ENCODE measurements at regions not wholly inside any gene's neighbourhood (a gene's known extent, or its start where the extent isn't known, plus 50 kb on each side); places are given as distances from the start of the nearest gene placed in this dataset.
A peak's percentile ranks its signal among the peaks of the same experiment; 100 is the strongest.

- peaks cover 19% of the 10 kb centered on the region for H3K4me1 Mint-ChIP-seq (ENCODE audit: low read depth)
- no peak overlapping the region for H3K4me3 Mint-ChIP-seq
- no peaks in the 10 kb centered on the region for H3K36me3 Mint-ChIP-seq (ENCODE audit: low read depth)
- H3K27me3 Mint-ChIP-seq, result peaks cover 28% of the 10 kb centered on the region
- no peaks in the 10 kb centered on the region for H3K9me3 Mint-ChIP-seq
- no peak overlapping the region for H3K27ac Mint-ChIP-seq
- DNase-seq, result no peak
These were observed 112.3 kb downstream of the BDH1 start for GRCh38 chr3:197443506-197443905.

DNA sequence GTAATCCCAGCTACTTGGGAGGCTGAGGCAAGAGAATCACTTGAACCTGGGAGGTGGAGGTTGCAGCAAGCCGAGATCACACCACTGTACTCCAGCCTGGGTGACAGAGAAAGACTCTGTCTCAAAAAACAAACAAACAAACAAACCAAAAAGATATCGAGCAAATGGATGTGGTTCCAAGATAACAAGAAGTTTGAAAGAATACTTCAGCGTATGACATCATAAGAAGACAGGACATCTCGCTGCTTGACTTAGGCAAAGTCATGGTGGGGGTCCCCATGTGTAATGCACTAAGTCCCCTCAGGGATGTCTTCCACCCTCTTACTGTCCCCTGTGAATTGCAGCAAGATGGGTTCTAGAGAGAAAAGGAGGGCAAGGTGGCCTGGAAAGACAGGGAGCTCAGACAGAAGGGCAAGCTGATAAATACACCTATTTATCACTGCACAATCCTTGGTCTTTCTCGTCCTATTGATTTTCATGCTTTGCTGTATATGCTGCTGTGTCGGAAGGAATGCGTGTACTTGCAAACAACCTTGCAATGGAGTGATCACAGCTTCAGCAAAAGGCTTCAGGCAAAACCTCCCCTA lies 115.0 kb downstream of the BDH1 start:
- no peak overlapping the region for H3K27ac Mint-ChIP-seq
- H3K36me3 Mint-ChIP-seq (ENCODE audit: low read depth), result no peaks in the 10 kb centered on the region
- peaks cover 26% of the 10 kb centered on the region for H3K27me3 Mint-ChIP-seq
- no peaks in the 10 kb centered on the region for H3K9me3 Mint-ChIP-seq
- H3K4me3 Mint-ChIP-seq, result no peak overlapping the region
- peaks cover 7% of the 10 kb centered on the region for H3K4me1 Mint-ChIP-seq (ENCODE audit: low read depth)
- DNase-seq, result no peak

DNA sequence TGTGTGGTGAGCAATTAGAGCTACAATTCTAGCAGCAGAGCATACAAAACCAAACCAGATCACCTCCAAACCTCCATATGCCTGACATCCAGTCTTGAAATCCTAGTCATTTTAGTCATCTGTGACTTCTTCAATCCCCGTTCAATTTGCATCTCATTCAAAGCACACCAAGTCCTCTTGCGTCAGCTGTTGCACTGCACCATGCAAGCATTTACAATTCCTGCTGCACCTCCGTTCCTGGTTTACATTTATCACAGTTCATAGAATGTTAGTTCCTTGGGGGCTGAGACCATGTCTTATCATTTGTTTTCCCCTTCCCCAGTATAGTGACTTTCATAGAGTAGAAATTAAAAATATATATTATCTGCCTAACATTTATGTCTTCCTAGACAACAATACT lies 116.9 kb downstream of the BDH1 start:
- Mint-ChIP-seq H3K36me3 (ENCODE audit: low read depth) (no peaks in the 10 kb centered on the region), H3K27me3 (peaks cover 21% of the 10 kb centered on the region), H3K27ac (no peak overlapping the region), H3K9me3 (no peaks in the 10 kb centered on the region), H3K4me3 (no peak overlapping the region), H3K4me1 (ENCODE audit: low read depth) (no peaks in the 10 kb centered on the region)
- no peak for DNase-seq

DNA sequence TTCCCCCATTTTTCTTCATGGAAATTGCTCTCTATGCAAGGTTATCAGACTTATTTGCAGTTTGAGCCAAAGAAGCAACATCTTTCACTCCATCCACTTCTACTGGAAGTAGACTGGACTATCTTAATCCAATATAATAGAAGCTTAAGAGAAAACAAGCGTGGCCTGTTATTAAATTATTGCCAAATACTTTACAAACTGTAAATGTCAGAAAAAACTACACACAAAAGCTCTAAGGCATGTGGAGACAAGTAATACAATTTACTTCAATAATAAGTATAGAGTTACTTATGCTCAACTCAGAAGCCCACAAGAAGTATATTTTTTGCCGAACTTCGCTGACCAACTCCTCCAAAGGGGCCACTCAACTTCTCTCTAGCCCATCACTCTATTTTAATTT lies 120.3 kb downstream of the BDH1 start:
- H3K27ac Mint-ChIP-seq, result no peak overlapping the region
- no peak for DNase-seq
- peaks cover 24% of the 10 kb centered on the region for H3K27me3 Mint-ChIP-seq
- no peaks in the 10 kb centered on the region for H3K9me3 Mint-ChIP-seq
- peaks cover 10% of the 10 kb centered on the region for H3K4me1 Mint-ChIP-seq (ENCODE audit: low read depth)
- H3K4me3 Mint-ChIP-seq, result no peak overlapping the region
- no peaks in the 10 kb centered on the region for H3K36me3 Mint-ChIP-seq (ENCODE audit: low read depth)

DNA sequence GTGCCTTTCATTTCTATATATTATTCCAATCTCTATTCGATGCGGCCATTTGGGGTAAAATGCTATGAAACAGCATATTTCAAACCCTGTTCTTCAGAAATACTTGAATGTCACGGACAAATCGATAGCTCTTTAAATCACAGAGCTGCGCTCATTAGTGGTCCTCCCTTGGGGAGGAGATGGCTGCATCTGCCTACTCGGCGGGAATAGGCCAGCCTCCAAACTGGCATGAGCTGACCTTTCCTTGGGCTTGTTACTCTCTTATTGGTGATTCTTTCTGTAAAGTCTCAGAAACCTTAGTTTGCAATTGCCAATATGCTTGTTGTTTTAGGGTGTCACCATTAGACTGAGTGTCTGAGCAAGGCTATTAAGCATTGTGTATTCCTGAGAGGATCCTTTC lies 120.9 kb downstream of the BDH1 start:
- no peaks in the 10 kb centered on the region for H3K36me3 Mint-ChIP-seq (ENCODE audit: low read depth)
- peaks cover 22% of the 10 kb centered on the region for H3K27me3 Mint-ChIP-seq
- H3K4me3 Mint-ChIP-seq, result no peak overlapping the region
- peaks cover 12% of the 10 kb centered on the region for H3K4me1 Mint-ChIP-seq (ENCODE audit: low read depth)
- no peaks in the 10 kb centered on the region for H3K9me3 Mint-ChIP-seq
- H3K27ac Mint-ChIP-seq, result no peak overlapping the region
- no peak for DNase-seq

DNA sequence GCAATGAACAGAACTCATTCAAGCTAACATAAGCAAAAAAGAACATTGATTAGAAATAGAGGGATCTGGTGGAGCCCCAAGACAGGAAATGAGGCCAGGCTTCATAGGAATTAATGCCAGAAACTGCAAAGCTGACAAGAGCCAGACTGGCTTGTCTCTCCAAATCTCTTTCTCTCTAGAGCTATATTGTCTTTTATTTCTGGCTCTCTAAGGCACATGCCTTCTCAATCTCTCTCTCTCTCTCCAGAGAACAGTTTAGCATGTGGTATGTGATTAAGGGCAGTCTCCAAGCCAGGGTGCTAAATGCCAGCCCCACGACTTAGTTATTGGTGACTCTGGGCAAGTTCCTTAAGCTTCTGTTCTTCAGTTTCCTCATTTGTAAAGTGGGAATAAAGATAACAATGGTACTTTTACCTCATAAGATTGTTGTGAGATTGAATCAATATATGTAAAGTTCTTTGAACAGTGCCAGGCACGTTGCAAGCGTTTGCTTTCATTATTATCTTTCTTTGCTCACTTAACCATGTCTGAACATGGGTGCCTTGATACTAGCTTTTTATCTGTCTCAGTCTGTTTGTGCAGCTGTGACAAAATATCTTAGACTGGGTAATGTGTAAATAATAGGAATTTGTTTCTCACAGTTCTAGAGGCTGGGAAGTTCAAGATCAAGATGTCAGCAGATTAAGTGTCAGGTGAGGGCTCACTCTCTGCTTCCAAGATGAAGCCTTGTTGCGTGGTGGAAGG lies 123.2 kb downstream of the BDH1 start:
- Mint-ChIP-seq H3K27ac (no peak overlapping the region), H3K9me3 (no peaks in the 10 kb centered on the region), H3K4me1 (ENCODE audit: low read depth) (peaks cover 35% of the 10 kb centered on the region), H3K36me3 (ENCODE audit: low read depth) (no peaks in the 10 kb centered on the region), H3K4me3 (no peak overlapping the region), H3K27me3 (peaks cover 10% of the 10 kb centered on the region)
- no peak for DNase-seq

DNA sequence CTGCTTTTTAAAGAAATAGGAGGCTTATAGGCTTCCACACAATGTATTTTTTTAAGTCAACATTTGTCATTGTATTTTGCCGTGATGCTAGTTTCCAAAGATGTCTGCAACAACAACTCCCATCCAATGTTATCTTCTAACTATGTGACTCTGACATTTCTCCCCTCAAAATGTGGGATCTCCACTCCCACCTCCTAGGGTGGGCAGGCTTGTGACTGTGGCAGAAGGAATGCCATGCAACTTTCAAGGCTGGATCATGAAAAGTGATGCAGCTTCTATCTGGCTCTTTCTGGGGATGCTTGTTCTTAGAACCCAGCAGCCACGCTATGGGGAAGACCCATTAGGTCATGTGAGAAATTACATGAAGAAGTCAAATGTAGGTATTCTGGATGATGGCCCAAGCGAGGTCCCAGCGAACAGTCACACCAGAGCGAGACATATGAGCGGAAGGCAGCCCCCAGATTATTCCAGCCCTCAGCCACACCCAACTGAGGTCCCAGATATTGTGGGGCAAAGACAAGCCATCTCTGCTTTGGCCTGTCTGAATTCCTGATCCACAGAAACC lies 124.3 kb downstream of the BDH1 start:
- H3K36me3 Mint-ChIP-seq (ENCODE audit: low read depth), result no peaks in the 10 kb centered on the region
- no peak for DNase-seq
- H3K4me3 Mint-ChIP-seq, result no peak overlapping the region
- H3K27ac Mint-ChIP-seq, result no peak overlapping the region
- peaks cover 10% of the 10 kb centered on the region for H3K27me3 Mint-ChIP-seq
- no peaks in the 10 kb centered on the region for H3K9me3 Mint-ChIP-seq
- H3K4me1 Mint-ChIP-seq (ENCODE audit: low read depth), result peaks cover 38% of the 10 kb centered on the region

DNA sequence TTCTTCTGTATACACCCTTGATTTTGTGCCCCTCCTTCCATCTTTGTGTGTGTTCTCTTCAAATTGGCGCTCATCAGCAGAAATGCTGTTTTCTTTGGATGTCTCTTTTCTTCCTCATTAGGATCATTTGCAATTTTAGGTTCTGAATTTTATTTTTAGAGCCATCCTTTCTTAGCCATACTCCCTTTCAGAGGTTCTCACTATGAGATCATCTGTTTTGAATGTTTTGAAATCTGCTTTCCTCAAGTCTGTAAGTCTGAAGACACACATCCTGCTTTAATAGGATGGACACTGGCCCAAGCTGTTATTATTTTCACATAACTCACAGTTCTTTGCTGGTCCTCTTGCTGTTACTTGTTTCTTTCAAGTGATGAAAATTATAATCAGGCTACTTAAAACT lies 124.8 kb downstream of the BDH1 start:
- no peaks in the 10 kb centered on the region for H3K36me3 Mint-ChIP-seq (ENCODE audit: low read depth)
- H3K4me3 Mint-ChIP-seq, result no peak overlapping the region
- H3K27ac Mint-ChIP-seq, result peak overlapping the region; percentile 0
- peaks cover 10% of the 10 kb centered on the region for H3K27me3 Mint-ChIP-seq
- no peaks in the 10 kb centered on the region for H3K9me3 Mint-ChIP-seq
- peaks cover 38% of the 10 kb centered on the region for H3K4me1 Mint-ChIP-seq (ENCODE audit: low read depth)
- no peak for DNase-seq

- Mint-ChIP-seq H3K4me3 (no peak overlapping the region), H3K27me3 (peaks cover 10% of the 10 kb centered on the region), H3K36me3 (ENCODE audit: low read depth) (no peaks in the 10 kb centered on the region), H3K9me3 (no peaks in the 10 kb centered on the region), H3K4me1 (ENCODE audit: low read depth) (peaks cover 38% of the 10 kb centered on the region), H3K27ac (peak overlapping the region; percentile 0)
- DNase-seq, result no peak
These were observed 125.3 kb downstream of the BDH1 start for GRCh38 chr3:197430502-197430901.

- peaks cover 38% of the 10 kb centered on the region for H3K4me1 Mint-ChIP-seq (ENCODE audit: low read depth)
- peak overlapping the region; percentile 88 for H3K27ac Mint-ChIP-seq
- H3K27me3 Mint-ChIP-seq, result peaks cover 10% of the 10 kb centered on the region
- H3K4me3 Mint-ChIP-seq, result peak overlapping the region; percentile 67
- no peaks in the 10 kb centered on the region for H3K9me3 Mint-ChIP-seq
- no peaks in the 10 kb centered on the region for H3K36me3 Mint-ChIP-seq (ENCODE audit: low read depth)
- DNase-seq, result peak; percentile 22
These were observed 126.8 kb downstream of the BDH1 start for GRCh38 chr3:197428952-197429351.

GRCh38 chr3:197428117-197428801 lies 127.5 kb downstream of the BDH1 start:
- H3K9me3 Mint-ChIP-seq, result no peaks in the 10 kb centered on the region
- peak; percentile 71 for DNase-seq
- H3K27me3 Mint-ChIP-seq, result peaks cover 8% of the 10 kb centered on the region
- H3K27ac Mint-ChIP-seq, result peak overlapping the region; percentile 88
- H3K4me3 Mint-ChIP-seq, result peak overlapping the region; percentile 67
- H3K36me3 Mint-ChIP-seq (ENCODE audit: low read depth), result no peaks in the 10 kb centered on the region
- H3K4me1 Mint-ChIP-seq (ENCODE audit: low read depth), result peaks cover 38% of the 10 kb centered on the region

DNA sequence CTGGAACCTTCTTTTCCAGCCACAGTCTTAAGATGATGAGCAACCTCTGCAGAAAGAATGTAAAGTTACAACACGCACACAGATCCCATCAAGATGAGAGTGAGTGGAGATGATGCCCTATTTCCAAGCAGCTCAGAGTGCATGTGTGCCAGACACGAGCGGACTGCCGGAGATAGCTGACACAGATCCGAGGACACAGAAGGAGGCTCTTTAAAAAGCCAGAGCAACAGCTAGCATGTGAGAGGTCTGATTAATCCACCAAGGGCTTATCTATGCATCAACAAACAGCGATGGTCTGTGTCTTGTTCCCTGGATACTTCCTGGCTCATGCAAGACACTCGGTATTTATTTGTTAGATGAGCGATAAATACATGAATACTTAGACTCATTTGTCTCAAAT lies 128.6 kb upstream of the DLG1 start:
- peaks cover 39% of the 10 kb centered on the region for H3K4me1 Mint-ChIP-seq (ENCODE audit: low read depth)
- H3K4me3 Mint-ChIP-seq, result no peak overlapping the region
- H3K36me3 Mint-ChIP-seq (ENCODE audit: low read depth), result no peaks in the 10 kb centered on the region
- no peak overlapping the region for H3K27ac Mint-ChIP-seq
- H3K27me3 Mint-ChIP-seq, result peaks cover 8% of the 10 kb centered on the region
- H3K9me3 Mint-ChIP-seq, result no peaks in the 10 kb centered on the region
- DNase-seq, result no peak

DNA sequence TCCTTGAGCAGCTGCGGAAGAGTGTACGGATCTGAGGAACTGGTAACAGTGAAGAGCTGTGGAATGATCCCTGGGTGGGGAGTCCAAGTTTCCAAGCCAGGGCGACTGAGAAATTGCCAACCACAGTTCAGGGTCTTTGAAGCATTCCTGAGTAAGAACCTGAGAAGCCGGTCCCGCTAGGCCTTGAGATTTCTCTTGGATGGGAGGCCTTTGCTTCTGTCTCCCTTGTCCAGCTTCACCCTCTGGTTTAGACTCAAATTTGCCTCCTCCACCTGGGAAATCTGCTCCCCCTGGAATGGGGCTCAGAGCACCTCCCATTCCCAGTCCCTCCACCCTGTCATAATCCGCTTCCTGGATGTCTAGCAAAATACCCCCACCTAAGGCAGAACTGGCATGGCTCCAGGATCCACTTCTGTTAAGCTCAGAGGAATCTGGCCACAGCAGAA lies 127.7 kb upstream of the DLG1 start:
- H3K4me1 Mint-ChIP-seq (ENCODE audit: low read depth), result peaks cover 39% of the 10 kb centered on the region
- peak; percentile 22 for DNase-seq
- no peak overlapping the region for H3K4me3 Mint-ChIP-seq
- no peak overlapping the region for H3K27ac Mint-ChIP-seq
- no peaks in the 10 kb centered on the region for H3K36me3 Mint-ChIP-seq (ENCODE audit: low read depth)
- H3K27me3 Mint-ChIP-seq, result peaks cover 6% of the 10 kb centered on the region
- no peaks in the 10 kb centered on the region for H3K9me3 Mint-ChIP-seq

DNA sequence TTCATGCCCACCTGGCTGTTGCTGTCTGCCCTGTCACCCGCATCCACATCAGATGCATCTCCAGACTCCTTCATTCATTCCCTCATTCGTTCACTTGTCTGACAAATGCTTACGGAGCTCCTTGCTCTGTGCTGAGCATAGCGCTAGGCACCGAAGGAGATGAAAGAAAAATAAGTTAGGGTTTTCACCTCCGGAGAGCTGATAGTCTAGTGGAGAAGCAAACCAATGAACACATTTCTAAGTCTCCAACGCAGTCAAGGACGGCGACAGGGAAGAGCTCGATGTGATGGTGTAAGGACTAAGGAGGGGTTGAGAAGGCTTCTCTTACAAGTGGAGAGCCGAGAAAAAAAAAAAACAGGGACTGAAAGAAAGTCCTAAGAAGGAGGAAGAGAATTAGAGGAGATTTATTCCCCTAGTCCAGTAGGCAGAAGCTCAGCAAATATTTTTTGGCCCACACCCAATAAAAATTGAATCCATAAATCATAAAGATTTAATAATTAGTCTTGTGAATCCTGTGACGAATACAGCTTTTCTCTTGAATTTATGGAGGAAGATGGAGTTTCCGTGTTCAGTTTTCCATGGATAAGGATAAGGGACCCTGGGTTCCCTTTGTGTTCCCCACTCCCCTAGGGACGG lies 127.2 kb upstream of the DLG1 start:
- Mint-ChIP-seq H3K4me1 (ENCODE audit: low read depth) (peaks cover 37% of the 10 kb centered on the region), H3K36me3 (ENCODE audit: low read depth) (no peaks in the 10 kb centered on the region), H3K9me3 (no peaks in the 10 kb centered on the region), H3K27me3 (peaks cover 2% of the 10 kb centered on the region), H3K27ac (no peak overlapping the region), H3K4me3 (no peak overlapping the region)
- DNase-seq, result peak; percentile 22

All from activated T-cell treated with anti-CD3 and anti-CD28 coated beads, Interleukin-2, amount 50 U/mL, for 24 hours (primary cell).